ENCODE measurements at regions not wholly inside any gene's neighbourhood (a gene's known extent, or its start where the extent isn't known, plus 50 kb on each side); places are given as distances from the start of the nearest gene placed in this dataset.

DNA sequence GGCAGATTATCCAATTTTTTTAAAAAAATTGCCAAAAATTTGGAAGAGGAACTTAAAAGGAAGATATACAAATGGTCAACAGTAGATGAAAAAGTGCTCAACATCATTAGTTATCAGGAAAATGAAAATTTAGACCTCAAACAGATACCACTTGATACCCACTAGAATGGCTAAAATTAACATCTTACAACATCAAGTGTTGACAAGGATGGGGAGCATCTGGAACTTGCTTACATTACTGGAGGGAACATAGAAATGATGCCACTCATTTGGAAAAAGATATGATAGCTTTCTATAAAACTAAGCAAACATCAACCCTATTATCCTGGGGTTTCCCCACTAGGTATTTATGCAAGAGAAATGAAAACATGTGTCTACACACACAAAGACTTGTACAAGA lies 284.5 kb upstream of the CHRNA7 start:
- Mint-ChIP-seq H3K27ac (no peak overlapping the region), H3K4me1 (no peaks in the 10 kb centered on the region), H3K36me3 (ENCODE audit: low read depth) (no peaks in the 10 kb centered on the region), H3K27me3 (ENCODE audit: low read depth) (peaks cover 3% of the 10 kb centered on the region), H3K4me3 (no peak overlapping the region), H3K9me3 (peaks cover 21% of the 10 kb centered on the region)
- TF ChIP-seq, protein P1, sequence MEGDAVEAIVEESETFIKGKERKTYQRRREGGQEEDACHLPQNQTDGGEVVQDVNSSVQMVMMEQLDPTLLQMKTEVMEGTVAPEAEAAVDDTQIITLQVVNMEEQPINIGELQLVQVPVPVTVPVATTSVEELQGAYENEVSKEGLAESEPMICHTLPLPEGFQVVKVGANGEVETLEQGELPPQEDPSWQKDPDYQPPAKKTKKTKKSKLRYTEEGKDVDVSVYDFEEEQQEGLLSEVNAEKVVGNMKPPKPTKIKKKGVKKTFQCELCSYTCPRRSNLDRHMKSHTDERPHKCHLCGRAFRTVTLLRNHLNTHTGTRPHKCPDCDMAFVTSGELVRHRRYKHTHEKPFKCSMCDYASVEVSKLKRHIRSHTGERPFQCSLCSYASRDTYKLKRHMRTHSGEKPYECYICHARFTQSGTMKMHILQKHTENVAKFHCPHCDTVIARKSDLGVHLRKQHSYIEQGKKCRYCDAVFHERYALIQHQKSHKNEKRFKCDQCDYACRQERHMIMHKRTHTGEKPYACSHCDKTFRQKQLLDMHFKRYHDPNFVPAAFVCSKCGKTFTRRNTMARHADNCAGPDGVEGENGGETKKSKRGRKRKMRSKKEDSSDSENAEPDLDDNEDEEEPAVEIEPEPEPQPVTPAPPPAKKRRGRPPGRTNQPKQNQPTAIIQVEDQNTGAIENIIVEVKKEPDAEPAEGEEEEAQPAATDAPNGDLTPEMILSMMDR (IDR thresholded peaks at IDR 0.05; ENCODE audit: unreplicated experiment in 3 of 3), result no peak

DNA sequence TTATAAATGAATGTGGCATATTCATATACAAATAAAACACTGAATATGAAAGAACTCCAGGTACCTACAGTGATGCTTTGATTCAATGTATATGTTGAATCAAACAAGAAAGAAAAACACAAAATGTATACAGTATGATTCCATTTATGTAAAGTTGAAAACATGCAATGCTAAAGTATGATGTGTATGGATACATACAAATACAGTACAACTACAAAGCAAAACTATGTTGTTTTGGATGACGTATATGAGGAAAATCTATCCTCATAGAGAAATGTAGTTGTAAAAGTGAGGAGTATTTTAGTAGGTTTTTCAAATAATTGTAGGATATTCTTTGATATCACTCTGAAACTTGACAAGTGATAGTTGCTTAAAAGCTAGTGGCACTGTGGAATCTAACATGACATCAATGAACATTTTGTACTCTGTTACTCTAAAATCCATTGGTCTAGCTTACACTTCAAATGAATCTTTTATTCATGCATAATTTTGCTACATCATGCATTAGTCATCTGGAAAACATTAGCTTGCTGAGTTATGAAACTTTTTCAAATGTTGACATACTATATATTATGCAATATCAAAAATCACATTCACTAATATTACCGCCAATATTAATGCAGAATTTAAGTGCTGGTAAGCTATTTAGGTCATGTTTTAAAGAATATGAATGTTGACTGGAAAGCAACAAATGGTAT lies 278.1 kb upstream of the CHRNA7 start:
- Mint-ChIP-seq H3K4me1 (no peaks in the 10 kb centered on the region), H3K27ac (no peak overlapping the region), H3K27me3 (ENCODE audit: low read depth) (no peaks in the 10 kb centered on the region), H3K36me3 (ENCODE audit: low read depth) (no peaks in the 10 kb centered on the region), H3K9me3 (peaks cover 3% of the 10 kb centered on the region), H3K4me3 (no peak overlapping the region)
- TF ChIP-seq, protein P1 (IDR thresholded peaks at IDR 0.05; ENCODE audit: unreplicated experiment in 3 of 3), result no peak

DNA sequence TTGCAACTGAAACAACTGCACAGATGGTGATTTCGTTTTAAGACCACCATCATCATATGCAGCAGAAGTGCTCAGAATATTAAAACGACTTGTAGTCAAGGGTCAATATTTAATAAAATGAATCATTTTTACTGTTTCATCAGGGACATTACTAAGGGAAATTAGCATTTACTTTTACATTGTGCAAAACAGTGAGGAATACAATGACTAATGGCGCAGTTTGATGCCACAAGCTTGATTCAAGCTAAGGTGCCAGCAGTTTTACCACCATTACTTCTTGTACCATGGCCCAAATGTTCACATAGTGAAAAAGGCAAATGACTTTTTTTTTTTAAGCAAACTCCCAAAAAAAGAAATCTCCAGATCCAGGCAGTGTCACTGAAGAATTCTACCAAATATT lies 277.4 kb upstream of the CHRNA7 start:
- TF ChIP-seq, protein P1 (IDR thresholded peaks at IDR 0.05; ENCODE audit: unreplicated experiment in 3 of 3), result no peak
- H3K27me3 Mint-ChIP-seq (ENCODE audit: low read depth), result no peaks in the 10 kb centered on the region
- H3K36me3 Mint-ChIP-seq (ENCODE audit: low read depth), result no peaks in the 10 kb centered on the region
- H3K4me3 Mint-ChIP-seq, result no peak overlapping the region
- peaks cover 3% of the 10 kb centered on the region for H3K9me3 Mint-ChIP-seq
- H3K27ac Mint-ChIP-seq, result no peak overlapping the region
- no peaks in the 10 kb centered on the region for H3K4me1 Mint-ChIP-seq

DNA sequence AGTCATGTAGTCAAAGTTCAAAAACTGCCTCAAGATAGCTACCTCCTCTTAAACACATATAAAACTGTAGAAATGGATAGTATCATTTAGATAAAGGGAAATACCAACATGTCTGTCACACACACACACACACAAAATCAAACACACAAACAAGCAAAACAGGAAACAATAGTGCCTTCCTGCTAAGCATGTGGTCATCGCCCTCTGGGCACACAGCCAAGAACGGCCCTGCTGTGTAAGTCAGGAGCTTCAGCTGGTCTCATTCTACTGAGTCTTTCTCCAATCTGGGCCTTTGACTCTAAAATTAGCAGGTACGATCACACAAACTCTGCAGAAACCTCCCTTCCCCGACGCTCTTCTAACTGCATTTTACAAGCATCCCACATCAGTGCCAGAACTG lies 272.2 kb upstream of the CHRNA7 start:
- Mint-ChIP-seq H3K4me1 (no peaks in the 10 kb centered on the region), H3K27ac (no peak overlapping the region), H3K4me3 (no peak overlapping the region), H3K36me3 (ENCODE audit: low read depth) (no peaks in the 10 kb centered on the region), H3K9me3 (no peaks in the 10 kb centered on the region), H3K27me3 (ENCODE audit: low read depth) (no peaks in the 10 kb centered on the region)
- TF ChIP-seq, protein P1 (IDR thresholded peaks at IDR 0.05; ENCODE audit: unreplicated experiment in 3 of 3), result no peak

DNA sequence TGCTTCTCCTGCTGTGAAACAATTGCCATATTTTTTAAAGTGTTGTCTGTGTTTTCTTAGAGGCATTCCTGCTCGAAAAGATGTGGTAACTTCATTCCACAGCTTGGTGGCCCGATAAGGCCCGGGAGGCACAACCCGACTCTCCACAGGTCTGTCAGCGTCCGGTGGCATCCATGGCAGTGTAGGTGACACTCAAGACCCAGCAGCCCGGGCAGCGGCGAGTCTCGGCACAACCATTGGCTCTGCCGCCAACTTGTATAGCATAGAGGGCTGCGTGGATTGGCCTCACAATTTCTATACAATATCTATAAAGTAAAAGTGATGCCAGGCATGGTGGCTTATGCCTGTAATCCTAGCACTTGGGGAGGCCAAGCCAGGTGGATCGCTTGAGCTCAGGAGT lies 262.3 kb upstream of the CHRNA7 start:
- Mint-ChIP-seq H3K9me3 (no peaks in the 10 kb centered on the region), H3K36me3 (ENCODE audit: low read depth) (no peaks in the 10 kb centered on the region), H3K4me1 (no peaks in the 10 kb centered on the region), H3K27ac (no peak overlapping the region), H3K4me3 (no peak overlapping the region), H3K27me3 (ENCODE audit: low read depth) (no peaks in the 10 kb centered on the region)
- TF ChIP-seq, protein P1 (IDR thresholded peaks at IDR 0.05; ENCODE audit: unreplicated experiment in 3 of 3), result no peak

DNA sequence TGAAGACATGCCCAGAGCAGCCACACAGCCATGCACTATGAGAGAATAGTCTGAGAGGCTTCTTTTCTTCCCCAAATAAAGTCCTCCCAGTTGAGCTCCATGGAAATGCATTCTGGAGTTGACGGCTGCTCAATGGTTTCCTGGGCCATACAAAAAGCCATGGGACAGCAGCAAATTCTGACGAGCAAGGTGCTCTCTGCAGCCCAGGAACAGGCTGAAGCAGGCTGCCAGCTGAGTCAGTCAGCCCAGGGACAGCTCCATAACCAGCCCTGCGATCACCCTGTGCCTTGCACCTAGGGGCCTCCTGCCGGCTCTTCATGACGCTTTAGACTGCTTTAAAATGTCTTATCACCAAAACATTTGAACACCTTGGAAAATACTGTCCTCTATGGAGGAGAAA lies 256.3 kb upstream of the CHRNA7 start:
- H3K9me3 Mint-ChIP-seq, result no peaks in the 10 kb centered on the region
- H3K36me3 Mint-ChIP-seq (ENCODE audit: low read depth), result no peaks in the 10 kb centered on the region
- no peak overlapping the region for H3K4me3 Mint-ChIP-seq
- H3K27me3 Mint-ChIP-seq (ENCODE audit: low read depth), result no peaks in the 10 kb centered on the region
- H3K27ac Mint-ChIP-seq, result no peak overlapping the region
- TF ChIP-seq, protein P1 (IDR thresholded peaks at IDR 0.05; ENCODE audit: unreplicated experiment in 3 of 3), result no peak
- peaks cover 2% of the 10 kb centered on the region for H3K4me1 Mint-ChIP-seq
